Breast epithelium (tissue), 4 donors: ENCODE measurements at regions not wholly inside any gene's neighbourhood (a gene's known extent, or its start where the extent isn't known, plus 50 kb on each side); places are given as distances from the start of the nearest gene placed in this dataset.
"Not testable (repeated sequence)": the region's sequence is repeated elsewhere in the genome, so short reads cannot be mapped to it uniquely, and the experiment has no call there.

Source experiments
- DNase-seq, 2 donors: peaks; one replicate each; pipeline ENCODE4 v3.0.0-alpha.2; 2019; ENCODE audit warnings: low spot score in 2 of 2
- H3K27ac ChIP-seq, 2 donors: fragments of 200-600 bp; sonication (generic) in 1 of 2; one replicate each; pipeline ENCODE4 v1.5.1; 2016 to 2019; ENCODE audit warnings: mild to moderate bottlenecking in 1 of 2
- H3K27me3 ChIP-seq, 2 donors: fragments of 200-600 bp; sonication (generic) in 1 of 2; one replicate each; pipeline versions ENCODE4 v1.5.1 to v1.6.0; 2017 to 2019; ENCODE audit warnings: control low read depth in 1 of 2, mild to moderate bottlenecking in 1 of 2
- H3K36me3 ChIP-seq: fragments of 200-600 bp; one replicate; pipeline ENCODE4 v1.5.1; 2019
- H3K4me1 ChIP-seq, 2 donors: fragments of 200-600 bp; sonication (generic); one replicate each; pipeline ENCODE4 v1.5.1; 2016 to 2019; ENCODE audit warnings: control low read depth in 1 of 2
- H3K4me3 ChIP-seq, 3 donors: fragments of 200-600 bp; sonication (generic); 1 replicate in 2 of 3; 2 replicates in 1 of 3; pipeline ENCODE4 v1.5.1; 2016 to 2019; ENCODE audit warnings: mild to moderate bottlenecking in 3 of 3, moderate library complexity in 2 of 3
- H3K9me3 ChIP-seq, 2 donors: fragments of 200-600 bp; sonication (generic) in 1 of 2; one replicate each; pipeline ENCODE4 v1.5.1; 2016 to 2019; ENCODE audit warnings: control low read depth in 1 of 2
- POLR2A ChIP-seq: fragments of 450-650 bp; IDR thresholded peaks from one replicate; pipeline ENCODE4 v1.6.1; 2016; ENCODE audit warnings: antibody characterized with exemption, mild to moderate bottlenecking, moderate library complexity
- POLR2AphosphoS5 ChIP-seq, 3 donors: sonication (generic); formaldehyde crosslinking; IDR thresholded peaks; one replicate each; pipeline ENCODE4 v1.6.1; 2017; ENCODE audit warnings: antibody characterized with exemption in 3 of 3
- intact Hi-C: fragments of 100-400 bp; cut with DNase I; formaldehyde crosslinking; loops from one replicate; pipeline ENCODE4 v1.15.1; 2023; ENCODE audit warnings: low total_unique reads
- TF ChIP-seq, protein P1 (sequence below), 3 donors: fragments of 450-650 bp; IDR thresholded peaks; one replicate each; pipeline ENCODE4 v1.5.1; 2016 to 2017; ENCODE audit warnings: antibody characterized with exemption in 3 of 3, mild to moderate bottlenecking in 3 of 3, moderate library complexity in 3 of 3

DNA sequence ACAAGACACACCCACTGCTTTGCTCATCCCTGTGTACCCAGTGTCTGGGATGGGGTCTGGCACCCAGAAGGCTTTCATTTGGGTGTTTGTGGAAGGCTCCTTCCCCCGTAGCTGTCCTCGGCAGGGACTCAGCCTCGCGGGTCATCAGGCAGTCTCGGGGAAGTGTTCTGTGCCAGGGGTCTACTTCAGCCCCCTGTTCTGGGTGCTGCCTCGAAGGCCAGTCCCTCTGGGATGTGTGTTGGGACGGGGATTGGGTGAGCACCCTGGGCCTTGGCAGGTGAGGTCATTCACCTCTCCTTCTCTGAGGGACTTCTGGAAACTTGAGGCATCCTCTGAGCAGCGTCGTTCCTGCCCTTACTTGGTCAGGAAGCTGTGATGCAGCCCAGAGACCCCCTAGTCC is 65.5 kb downstream of the RPUSD4 start:
- H3K27me3 ChIP-seq, result no peaks in the 10 kb centered on the region
- DNase-seq, result no peak
- intact Hi-C loops, result no loop called here

DNA sequence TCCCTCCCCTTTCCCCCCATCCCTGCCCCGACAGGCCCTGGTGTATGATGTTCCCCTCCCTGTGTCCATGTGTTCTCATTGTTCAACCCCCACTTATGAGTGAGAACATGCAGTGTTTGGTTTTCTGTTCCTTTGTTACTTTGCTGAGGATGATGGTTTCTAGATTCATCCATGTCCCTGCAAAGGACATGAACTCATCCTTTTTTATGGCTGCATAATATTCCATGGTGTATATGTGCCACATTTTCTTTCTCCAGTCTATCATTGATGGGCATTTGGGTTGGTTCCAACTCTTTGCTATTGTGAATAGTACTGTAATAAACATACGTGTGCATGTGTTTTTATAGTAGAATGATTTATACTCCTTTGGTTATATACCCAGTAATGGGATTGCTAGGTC is 68.0 kb downstream of the RPUSD4 start:
- DNase-seq, H3K4me3 ChIP-seq, intact Hi-C loops, H3K27me3 ChIP-seq, H3K4me1 ChIP-seq, H3K36me3 ChIP-seq, H3K9me3 ChIP-seq, H3K27ac ChIP-seq: not testable (repeated sequence)

More for the DNA sequence above, 65.5 kb downstream of the RPUSD4 start:
- Histone ChIP-seq H3K4me1 (peaks cover 0 to 2% of the 10 kb centered on the region in 2 donors), H3K36me3 (no peaks in the 10 kb centered on the region), H3K27ac (no peak overlapping the region), H3K4me3 (no peak overlapping the region), H3K9me3 (no peaks in the 10 kb centered on the region)
- no peak for TF ChIP-seq POLR2AphosphoS5 (IDR thresholded peaks at IDR 0.05)
- TF ChIP-seq, protein P1, sequence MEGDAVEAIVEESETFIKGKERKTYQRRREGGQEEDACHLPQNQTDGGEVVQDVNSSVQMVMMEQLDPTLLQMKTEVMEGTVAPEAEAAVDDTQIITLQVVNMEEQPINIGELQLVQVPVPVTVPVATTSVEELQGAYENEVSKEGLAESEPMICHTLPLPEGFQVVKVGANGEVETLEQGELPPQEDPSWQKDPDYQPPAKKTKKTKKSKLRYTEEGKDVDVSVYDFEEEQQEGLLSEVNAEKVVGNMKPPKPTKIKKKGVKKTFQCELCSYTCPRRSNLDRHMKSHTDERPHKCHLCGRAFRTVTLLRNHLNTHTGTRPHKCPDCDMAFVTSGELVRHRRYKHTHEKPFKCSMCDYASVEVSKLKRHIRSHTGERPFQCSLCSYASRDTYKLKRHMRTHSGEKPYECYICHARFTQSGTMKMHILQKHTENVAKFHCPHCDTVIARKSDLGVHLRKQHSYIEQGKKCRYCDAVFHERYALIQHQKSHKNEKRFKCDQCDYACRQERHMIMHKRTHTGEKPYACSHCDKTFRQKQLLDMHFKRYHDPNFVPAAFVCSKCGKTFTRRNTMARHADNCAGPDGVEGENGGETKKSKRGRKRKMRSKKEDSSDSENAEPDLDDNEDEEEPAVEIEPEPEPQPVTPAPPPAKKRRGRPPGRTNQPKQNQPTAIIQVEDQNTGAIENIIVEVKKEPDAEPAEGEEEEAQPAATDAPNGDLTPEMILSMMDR (IDR thresholded peaks at IDR 0.05), result no peak
- TF ChIP-seq POLR2A, result no peak

DNA sequence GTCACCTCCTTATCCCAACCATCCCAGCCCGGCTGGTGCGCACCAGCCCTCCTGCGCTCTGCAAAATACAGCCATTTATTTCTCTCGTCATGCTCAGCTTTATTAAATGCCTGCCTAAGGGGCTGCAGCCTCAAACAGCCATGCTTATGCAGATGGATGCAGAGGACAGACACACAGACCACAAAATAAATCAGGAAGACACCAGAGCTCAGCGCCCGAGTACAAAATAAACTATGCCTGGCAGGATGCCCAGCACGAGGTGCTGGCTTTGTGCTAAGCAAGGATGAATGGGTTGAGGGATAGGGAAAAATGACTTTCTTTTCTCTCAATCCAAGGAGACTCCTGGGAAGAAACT is 70.5 kb downstream of the RPUSD4 start:
- H3K4me1 ChIP-seq, result peaks cover 0 to 5% of the 10 kb centered on the region in 2 donors

DNA sequence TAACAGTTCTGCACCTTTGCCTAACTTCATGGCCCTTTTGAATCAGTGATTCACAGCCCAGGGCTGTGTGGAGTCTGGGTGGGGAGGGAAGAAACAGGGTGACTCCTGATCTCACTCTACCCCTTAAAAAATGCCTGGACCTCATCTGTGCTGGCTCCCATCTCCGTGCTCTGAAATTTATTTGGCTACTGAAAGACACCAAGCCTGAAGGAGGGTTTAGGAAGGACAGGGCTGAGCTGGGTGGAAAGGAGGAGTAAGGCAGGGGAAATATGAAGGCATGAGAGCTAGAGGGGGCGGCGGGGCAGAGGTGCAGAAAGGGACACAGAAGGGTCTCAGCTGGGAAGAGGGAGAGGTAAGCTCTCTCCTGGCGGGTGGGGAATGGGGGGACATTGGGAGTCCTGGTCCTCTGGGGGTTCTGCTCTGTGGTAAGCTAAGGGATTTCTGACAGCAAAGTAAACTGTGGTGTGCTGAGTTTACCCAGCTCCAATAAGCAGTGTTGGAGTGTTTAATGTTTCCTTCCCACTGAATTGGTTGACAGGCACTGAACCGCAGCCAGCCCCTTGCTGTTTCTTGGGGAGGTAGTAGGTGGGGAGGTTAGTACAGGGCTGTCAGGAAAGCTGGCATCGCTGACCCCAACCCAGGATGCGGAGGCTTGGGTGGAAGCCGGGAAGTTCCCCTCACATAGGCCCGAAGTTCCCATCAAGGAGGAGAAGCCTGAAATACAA is 71.1 kb downstream of the RPUSD4 start:
- H3K4me1 ChIP-seq, result peaks cover 0 to 5% of the 10 kb centered on the region in 2 donors
- peak overlapping the region in 1 of 3 donors; percentile 40 for H3K4me3 ChIP-seq
- H3K36me3 ChIP-seq, result no peaks in the 10 kb centered on the region
- no peaks in the 10 kb centered on the region for H3K9me3 ChIP-seq
- TF ChIP-seq, protein P1 (IDR thresholded peaks at IDR 0.05), result no peak
- no peak for TF ChIP-seq POLR2AphosphoS5 (IDR thresholded peaks at IDR 0.05)
- no peak for TF ChIP-seq POLR2A
- no peak for DNase-seq
- intact Hi-C loops, result no loop called here
- no peaks in the 10 kb centered on the region for H3K27me3 ChIP-seq
- H3K27ac ChIP-seq, result peak overlapping the region; percentile 33 to 74

More for the DNA sequence above, 70.5 kb downstream of the RPUSD4 start:
- TF ChIP-seq, protein P1 (IDR thresholded peaks at IDR 0.05), result no peak
- peak in 2 of 3 donors; percentile 31 to 80 for TF ChIP-seq POLR2AphosphoS5 (IDR thresholded peaks at IDR 0.05)
- Histone ChIP-seq H3K9me3 (no peaks in the 10 kb centered on the region), H3K36me3 (no peaks in the 10 kb centered on the region), H3K4me3 (peak overlapping the region in 1 of 3 donors; percentile 40), H3K27ac (peak overlapping the region; percentile 33 to 74), H3K27me3 (no peaks in the 10 kb centered on the region)
- intact Hi-C loops, result no loop called here
- peak; percentile 58 to 78 for DNase-seq

DNA sequence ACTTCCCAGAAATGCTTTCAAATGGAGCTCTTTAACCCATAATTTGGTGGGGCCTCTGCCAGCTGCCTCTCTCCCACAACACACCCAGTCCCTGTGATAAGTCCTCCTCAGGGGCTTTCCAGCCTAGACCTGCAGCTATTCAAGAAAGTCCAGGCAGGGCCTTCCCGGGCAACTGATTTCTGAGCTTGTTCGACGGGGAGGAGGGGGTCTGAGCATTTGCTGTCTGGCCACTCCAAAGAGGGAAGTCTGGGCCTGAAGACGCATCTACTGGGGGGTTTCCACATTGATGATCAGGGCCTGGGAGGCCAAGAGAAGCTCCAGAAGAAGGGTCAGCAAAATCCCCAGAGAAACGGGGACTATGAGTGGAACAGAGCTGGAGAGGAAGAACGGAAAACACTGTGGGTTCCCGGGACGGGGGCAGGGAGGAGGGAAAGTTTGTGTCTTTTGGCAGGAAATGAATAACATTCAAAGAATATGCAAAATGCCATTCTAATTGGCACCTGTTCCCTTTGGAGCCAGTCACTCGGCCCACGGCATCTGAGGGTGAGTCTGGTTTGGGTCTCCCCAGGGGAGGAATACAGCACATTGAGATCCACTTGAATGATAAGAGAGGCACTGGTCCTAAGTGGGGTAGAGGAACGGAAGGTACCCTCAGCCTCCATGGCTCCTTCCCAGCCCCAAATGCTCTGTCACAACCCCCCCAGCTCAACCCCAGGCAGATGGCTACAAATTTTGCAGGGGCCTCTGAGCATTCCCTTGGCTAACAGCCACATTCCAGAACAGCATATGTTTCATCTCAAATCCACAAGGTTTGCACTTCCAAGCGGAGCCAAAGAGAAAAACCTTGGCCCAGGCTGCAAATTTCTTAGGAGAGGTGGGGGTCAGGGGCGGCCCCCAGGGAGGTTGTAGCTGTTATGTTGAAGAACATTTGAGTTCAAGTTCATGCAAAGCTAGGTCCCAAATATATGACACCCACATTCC is 72.0 kb downstream of the RPUSD4 start:
- Histone ChIP-seq H3K27me3 (no peaks in the 10 kb centered on the region), H3K4me1 (peaks cover 0 to 5% of the 10 kb centered on the region in 2 donors), H3K4me3 (no peak overlapping the region), H3K27ac (peak overlapping the region in 1 of 2 donors; percentile 74), H3K9me3 (no peaks in the 10 kb centered on the region), H3K36me3 (no peaks in the 10 kb centered on the region)
- intact Hi-C loops, result no loop called here
- no peak for DNase-seq
- no peak for TF ChIP-seq POLR2A
- TF ChIP-seq, protein P1 (IDR thresholded peaks at IDR 0.05), result no peak
